Activated gamma-delta T cell treated with Interleukin-2 at 50 U/mL for 16 hours (primary cell): ENCODE measurements at regions not wholly inside any gene's neighbourhood (a gene's known extent, or its start where the extent isn't known, plus 50 kb on each side); places are given as distances from the start of the nearest gene placed in this dataset.
"Not testable (repeated sequence)": the region's sequence is repeated elsewhere in the genome, so short reads cannot be mapped to it uniquely, and the experiment has no call there.

Source experiments
- DNase-seq: peaks from one replicate; pipeline ENCODE4 v3.0.0-alpha.2; 2020

GRCh38 chr4:38529189-38530115 lies 134.5 kb upstream of the KLF3 start:
- DNase-seq = peak; percentile 58

- no peak for DNase-seq
These were observed 133.5 kb upstream of the KLF3 start for GRCh38 chr4:38530486-38530885.

- no peak for DNase-seq
These were observed 132.8 kb upstream of the KLF3 start for GRCh38 chr4:38531141-38531727.

GRCh38 chr4:38532908-38533499 lies 131.0 kb upstream of the KLF3 start:
- DNase-seq = no peak

- DNase-seq = no peak
These were observed 129.5 kb upstream of the KLF3 start for GRCh38 chr4:38534344-38535045.

GRCh38 chr4:38535071-38535470 lies 128.9 kb upstream of the KLF3 start:
- not testable (repeated sequence) for DNase-seq

GRCh38 chr4:38535717-38536116 lies 128.3 kb upstream of the KLF3 start:
- DNase-seq = no peak

- DNase-seq = no peak
These were observed 127.3 kb upstream of the KLF3 start for GRCh38 chr4:38536716-38537115.

GRCh38 chr4:38537666-38538065 lies 126.3 kb upstream of the KLF3 start:
- DNase-seq = no peak

- no peak for DNase-seq
These were observed 125.5 kb upstream of the KLF3 start for GRCh38 chr4:38538517-38538916.

GRCh38 chr4:38539501-38539900 lies 124.5 kb upstream of the KLF3 start:
- DNase-seq = no peak

GRCh38 chr4:38547052-38547451 lies 116.9 kb upstream of the KLF3 start:
- DNase-seq = no peak

- no peak for DNase-seq
These were observed 115.7 kb upstream of the KLF3 start for GRCh38 chr4:38548256-38548655.

- DNase-seq = no peak
These were observed 104.6 kb upstream of the KLF3 start for GRCh38 chr4:38559374-38559773.

GRCh38 chr4:38560340-38560739 lies 103.7 kb upstream of the KLF3 start:
- no peak for DNase-seq

- no peak for DNase-seq
These were observed 103.0 kb upstream of the KLF3 start for GRCh38 chr4:38560768-38561558.

- no peak for DNase-seq
These were observed 101.2 kb upstream of the KLF3 start for GRCh38 chr4:38562751-38563198.

- DNase-seq = no peak
These were observed 100.1 kb upstream of the KLF3 start for GRCh38 chr4:38563707-38564495.

GRCh38 chr4:38565271-38566199 lies 98.5 kb upstream of the KLF3 start:
- DNase-seq = no peak

- DNase-seq = no peak
These were observed 97.1 kb upstream of the KLF3 start for GRCh38 chr4:38566806-38567398.
